ENCODE measurements at regions not wholly inside any gene's neighbourhood (a gene's known extent, or its start where the extent isn't known, plus 50 kb on each side); places are given as distances from the start of the nearest gene placed in this dataset.

- DNase-seq (ENCODE audit: low read depth, low spot score) = no peak
- H3K9me3 ChIP-seq (ENCODE audit: control insufficient read depth, insufficient read depth, low read length) = no peaks in the 10 kb centered on the region
- H3K27me3 ChIP-seq (ENCODE audit: control insufficient read depth, insufficient read depth, low read length) = no peaks in the 10 kb centered on the region
- POLR2A ChIA-PET = no interaction called here
- CTCF ChIA-PET = interaction anchor here (1.3 to 2.5 kb wide), 5 partner anchors 30 to 147 kb away, joined by 5 to 9 read pairs (median 8); no protein-coding TSS in a partner anchor
- no peak overlapping the region for H3K27ac ChIP-seq (ENCODE audit: low read depth, low read length)
- TF ChIP-seq CTCF (IDR thresholded peaks at IDR 0.05; ENCODE audit: low read depth, low read length) = no peak
- H3K4me3 ChIP-seq (ENCODE audit: low read depth, low read length) = no peak overlapping the region
Observed at GRCh38 chr17:55572139-55572538, 60.9 kb upstream of the SMIM36 start.

GRCh38 chr17:55571095-55571494, 59.8 kb upstream of the SMIM36 start:
- DNase-seq (ENCODE audit: low read depth, low spot score) = no peak
- Histone ChIP-seq H3K4me3 (ENCODE audit: low read depth, low read length) (no peak overlapping the region), H3K27me3 (ENCODE audit: control insufficient read depth, insufficient read depth, low read length) (no peaks in the 10 kb centered on the region), H3K27ac (ENCODE audit: low read depth, low read length) (no peak overlapping the region), H3K9me3 (ENCODE audit: control insufficient read depth, insufficient read depth, low read length) (no peaks in the 10 kb centered on the region)
- ChIA-PET CTCF (interaction anchor here (0.7 to 2.5 kb wide), 6 partner anchors 10 to 148 kb away, joined by 3 to 9 read pairs (median 8); no protein-coding TSS in a partner anchor), POLR2A (no interaction called here)
- TF ChIP-seq CTCF (IDR thresholded peaks at IDR 0.05; ENCODE audit: low read depth, low read length) = no peak

GRCh38 chr17:55570391-55570790, 59.1 kb upstream of the SMIM36 start:
- ChIA-PET CTCF (interaction anchor here (0.9 to 2.5 kb wide), 4 partner anchors 20 to 71 kb away, joined by 3 to 9 read pairs (median 8); no protein-coding TSS in a partner anchor), POLR2A (no interaction called here)
- no peak overlapping the region for H3K4me3 ChIP-seq (ENCODE audit: low read depth, low read length)
- no peak for TF ChIP-seq CTCF (IDR thresholded peaks at IDR 0.05; ENCODE audit: low read depth, low read length)
- no peak for DNase-seq (ENCODE audit: low read depth, low spot score)
- H3K27me3 ChIP-seq (ENCODE audit: control insufficient read depth, insufficient read depth, low read length) = no peaks in the 10 kb centered on the region
- H3K27ac ChIP-seq (ENCODE audit: low read depth, low read length) = no peak overlapping the region
- H3K9me3 ChIP-seq (ENCODE audit: control insufficient read depth, insufficient read depth, low read length) = no peaks in the 10 kb centered on the region

GRCh38 chr17:55567240-55568214, 56.3 kb upstream of the SMIM36 start:
- H3K27me3 ChIP-seq (ENCODE audit: control insufficient read depth, insufficient read depth, low read length) = no peaks in the 10 kb centered on the region
- ChIA-PET POLR2A (interaction anchor here (0.5 kb wide), 1 partner anchor 182 kb away, joined by 3 read pairs; no protein-coding TSS in a partner anchor), CTCF (interaction anchor here (0.6 kb wide), 2 partner anchors 18 to 102 kb away, joined by 4 read pairs; no protein-coding TSS in a partner anchor)
- no peak for DNase-seq (ENCODE audit: low read depth, low spot score)
- H3K9me3 ChIP-seq (ENCODE audit: control insufficient read depth, insufficient read depth, low read length) = no peaks in the 10 kb centered on the region
- no peak overlapping the region for H3K4me3 ChIP-seq (ENCODE audit: low read depth, low read length)
- TF ChIP-seq CTCF (IDR thresholded peaks at IDR 0.05; ENCODE audit: low read depth, low read length) = no peak
- H3K27ac ChIP-seq (ENCODE audit: low read depth, low read length) = no peak overlapping the region

- no peaks in the 10 kb centered on the region for H3K27me3 ChIP-seq (ENCODE audit: control insufficient read depth, insufficient read depth, low read length)
- CTCF ChIA-PET = interaction anchor here (0.6 kb wide), 1 partner anchor 207 kb away, joined by 3 read pairs; no protein-coding TSS in a partner anchor
- POLR2A ChIA-PET = no interaction called here
- no peak overlapping the region for H3K27ac ChIP-seq (ENCODE audit: low read depth, low read length)
- H3K4me3 ChIP-seq (ENCODE audit: low read depth, low read length) = no peak overlapping the region
- TF ChIP-seq CTCF (IDR thresholded peaks at IDR 0.05; ENCODE audit: low read depth, low read length) = no peak
- DNase-seq (ENCODE audit: low read depth, low spot score) = no peak
- H3K9me3 ChIP-seq (ENCODE audit: control insufficient read depth, insufficient read depth, low read length) = peaks cover 5% of the 10 kb centered on the region; the same call in 1 of the 2 replicates
Observed at GRCh38 chr17:55564081-55564480, 52.8 kb upstream of the SMIM36 start.

Measured in AG04450 (cell line).